Endothelial cell of umbilical vein (primary cell): ENCODE measurements at regions not wholly inside any gene's neighbourhood (a gene's known extent, or its start where the extent isn't known, plus 50 kb on each side); places are given as distances from the start of the nearest gene placed in this dataset.

Experiments used
- BruUV-seq: library from RNA; stranded (reverse); fragments of 400-500 nt; replicated peaks from 2 replicates; lab custom pipeline; 2021; lab: Mats Ljungman, UMichigan
- CTCF ChIA-PET: fragments of 300-600, 350-600 bp; sonication (Branson Sonifier 250); formaldehyde crosslinking; loops from one replicate; lab custom pipeline; 2021; ENCODE audit warnings: antibody characterized with exemption, inconsistent platforms; lab: Charles Lee
- POLR2A ChIA-PET: fragments of 300-600, 350-600 bp; sonication (Branson Sonifier 250); formaldehyde crosslinking; loops from one replicate; lab custom pipeline; 2021; ENCODE audit warnings: antibody characterized with exemption, inconsistent platforms; lab: Charles Lee
- DNase-seq: peaks from one replicate; pipeline ENCODE4 v3.0.0-alpha.2; 2011; ENCODE audit warnings: low read depth, low spot score
- FAIRE-seq: peaks from 2 replicates; lab custom pipeline; 2011; peaks lifted over from hg19 to GRCh38; lab: Jason Lieb, UNC
- H2AFZ ChIP-seq: 2 replicates; pipeline ENCODE4 v1.6.0; 2012; ENCODE audit warnings: low read depth, low read length, control low read depth, inconsistent platforms
- H3K27ac ChIP-seq: 2 replicates; pipeline ENCODE4 v1.5.1; 2011; ENCODE audit warnings: low read depth, mild to moderate bottlenecking, control low read depth, low read length, moderate library complexity; ENCODE audit not compliant: insufficient read depth
- H3K27me3 ChIP-seq, 2 experiments: 2 replicates each; pipeline versions ENCODE4 v1.6.0 to v1.6.1; 2011; ENCODE audit warnings: low read length in 2 of 2, mixed read lengths in 1 of 2; ENCODE audit not compliant: control insufficient read depth in 2 of 2, insufficient read depth in 2 of 2
- H3K36me3 ChIP-seq, 2 experiments: 2 replicates in 1 of 2; 3 replicates in 1 of 2; pipeline ENCODE4 v1.5.1; 2011; ENCODE audit warnings: low read length in 2 of 2, mild to moderate bottlenecking in 1 of 2, moderate library complexity in 1 of 2; ENCODE audit not compliant: control insufficient read depth in 2 of 2, insufficient read depth in 2 of 2; ENCODE audit errors: extremely low read depth in 1 of 2
- H3K4me1 ChIP-seq: 3 replicates; pipeline ENCODE4 v1.5.1; 2011; ENCODE audit warnings: mild to moderate bottlenecking, low read length; ENCODE audit not compliant: control insufficient read depth, insufficient read depth; ENCODE audit errors: extremely low read depth
- H3K4me2 ChIP-seq: 2 replicates; pipeline ENCODE4 v1.6.1; 2011; ENCODE audit warnings: low read length, control low read depth, mixed read lengths; ENCODE audit not compliant: insufficient read depth
- H3K4me3 ChIP-seq, 3 experiments: fragments of 200-600 bp in 1 of 3; sonication (generic), shearing (Covaris generic) in 1 of 3; replicated peaks in 1 of 3; 2 replicates each; pipeline ENCODE4 v1.5.1; 2011 to 2016; ENCODE audit warnings: control low read depth in 3 of 3, low read length in 3 of 3, mild to moderate bottlenecking in 2 of 3, inconsistent platforms in 1 of 3, low read depth in 1 of 3, moderate library complexity in 1 of 3; ENCODE audit not compliant: insufficient read depth in 1 of 3
- H3K79me2 ChIP-seq: 2 replicates; pipeline ENCODE4 v1.6.0; 2012; ENCODE audit warnings: low read length, inconsistent platforms; ENCODE audit not compliant: control insufficient read depth, insufficient read depth
- H3K9ac ChIP-seq: replicated peaks from 2 replicates; pipeline ENCODE3; 2011; ENCODE audit warnings: low read length, control low read depth; ENCODE audit not compliant: insufficient read depth; ENCODE audit errors: extremely low read depth
- H3K9me1 ChIP-seq: replicated peaks from 3 replicates; pipeline ENCODE4 v1.6.0; 2011; ENCODE audit warnings: mild to moderate bottlenecking, low read length; ENCODE audit not compliant: control insufficient read depth, insufficient read depth; ENCODE audit errors: extremely low read depth
- H3K9me3 ChIP-seq: replicated peaks from 2 replicates; pipeline ENCODE4 v1.5.1; 2012; ENCODE audit warnings: low read length, inconsistent platforms; ENCODE audit not compliant: control insufficient read depth, insufficient read depth
- H4K20me1 ChIP-seq: replicated peaks from 2 replicates; pipeline ENCODE3; 2011; ENCODE audit warnings: mild to moderate bottlenecking, low read length; ENCODE audit not compliant: control insufficient read depth, insufficient read depth; ENCODE audit errors: extremely low read depth
- EZH2 ChIP-seq: IDR thresholded peaks from 2 replicates; pipeline ENCODE4 v1.6.1; 2012; ENCODE audit warnings: borderline replicate concordance, low read depth, mild to moderate bottlenecking, moderate library complexity, low read length, inconsistent platforms; ENCODE audit not compliant: severe bottlenecking
- FOS ChIP-seq: IDR thresholded peaks from 2 replicates; pipeline ENCODE4 v1.6.1; 2011; ENCODE audit warnings: mild to moderate bottlenecking, low read length, moderate library complexity, borderline replicate concordance; ENCODE audit not compliant: insufficient read depth
- GATA2 ChIP-seq: IDR thresholded peaks from 2 replicates; pipeline ENCODE4 v1.7.0; 2011; ENCODE audit warnings: low read depth, mild to moderate bottlenecking, moderate library complexity, mixed read lengths, low read length; ENCODE audit not compliant: insufficient read length, insufficient read depth
- JUN ChIP-seq: IDR thresholded peaks from 2 replicates; pipeline ENCODE4 v1.6.1; 2011; ENCODE audit warnings: borderline replicate concordance, low read depth; ENCODE audit not compliant: insufficient read length, insufficient read depth
- MYC ChIP-seq: IDR thresholded peaks from one replicate; pipeline ENCODE4 v1.6.1; 2011; ENCODE audit warnings: mild to moderate bottlenecking, low read depth, low read length
- POLR2A ChIP-seq: IDR thresholded peaks from 2 replicates; pipeline ENCODE4 v1.6.1; 2012; ENCODE audit warnings: low read depth, mild to moderate bottlenecking, control low read depth, low read length
- POLR2AphosphoS5 ChIP-seq: IDR thresholded peaks from 2 replicates; pipeline ENCODE4 v1.6.1; 2012; ENCODE audit warnings: low read depth, mild to moderate bottlenecking, control low read depth, low read length, moderate library complexity; ENCODE audit not compliant: insufficient read depth
- dilution Hi-C: fragments of 300-500 bp; cut with MboI; formaldehyde crosslinking; loops from one replicate; pipeline ENCODE4 v1.15.0; 2019; ENCODE audit warnings: low sequenced_read_pairs; ENCODE audit not compliant: extremely low pct_ligation_motif_present
- intact Hi-C: fragments of 100-400 bp; cut with micrococcal nuclease; formaldehyde crosslinking; loops from one replicate; pipeline ENCODE4 v1.10.0; 2022
- TF ChIP-seq, protein P1 (sequence below), 2 donors: IDR thresholded peaks; 1 replicate in 1 of 2; 2 replicates in 1 of 2; pipeline ENCODE4 v1.5.1; 2011; ENCODE audit warnings: low read length in 2 of 2, mild to moderate bottlenecking in 2 of 2, moderate library complexity in 2 of 2, control low read depth in 1 of 2, inconsistent platforms in 1 of 2, low read depth in 1 of 2; ENCODE audit not compliant: insufficient read depth in 1 of 2; ENCODE audit errors: extremely low read depth in 1 of 2
- TF ChIP-seq, protein P2 (sequence below): IDR thresholded peaks from 2 replicates; pipeline ENCODE4 v1.6.1; 2011; ENCODE audit not compliant: insufficient read depth, insufficient read length

DNA sequence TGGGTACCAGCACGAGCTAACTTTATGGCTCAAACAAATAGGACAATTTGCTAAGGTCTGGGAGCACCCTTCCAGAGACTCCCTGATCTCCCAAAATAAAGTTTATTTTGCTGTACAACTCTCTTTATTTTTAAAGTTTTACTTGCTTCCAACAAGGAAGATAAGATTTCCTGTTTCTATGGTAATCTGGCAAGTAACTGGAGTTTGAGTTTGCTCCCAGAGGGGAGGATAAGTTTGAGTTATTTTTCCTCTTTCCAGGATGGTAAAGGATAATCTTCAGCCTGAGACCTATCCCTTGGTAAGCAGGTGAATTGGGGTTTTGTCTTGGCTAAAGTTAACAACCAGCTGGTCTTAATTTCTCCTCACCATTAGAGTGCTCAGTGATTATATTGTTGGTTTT lies 1019.4 kb upstream of the ALCAM start:
- Histone ChIP-seq H3K27ac (no peak overlapping the region), H3K79me2 (no peaks in the 10 kb centered on the region), H3K9me3 (no peaks in the 10 kb centered on the region), H2AFZ (no peak overlapping the region), H3K36me3 (no peaks in the 10 kb centered on the region), H3K4me3 (no peak overlapping the region), H3K9me1 (no peaks in the 10 kb centered on the region), H3K27me3 (no peaks in the 10 kb centered on the region), H3K9ac (no peak overlapping the region), H4K20me1 (no peaks in the 10 kb centered on the region), H3K4me1 (no peaks in the 10 kb centered on the region), H3K4me2 (no peak overlapping the region)
- no TSS peak for BruUV-seq
- ChIA-PET POLR2A (no interaction called here), CTCF (interaction anchor here (1.0 kb wide), 1 partner anchor 12 kb away, joined by 3 read pairs; no protein-coding TSS in a partner anchor)
- DNase-seq: no peak
- intact Hi-C loops (no loop called here), dilution Hi-C loops (no loop called here)
- FAIRE-seq: no peak
- TF ChIP-seq JUN (no peak), POLR2AphosphoS5 (no peak), EZH2 (no peak), POLR2A (no peak), FOS (no peak), MYC (no peak), GATA2 (no peak)
- TF ChIP-seq, protein P1, sequence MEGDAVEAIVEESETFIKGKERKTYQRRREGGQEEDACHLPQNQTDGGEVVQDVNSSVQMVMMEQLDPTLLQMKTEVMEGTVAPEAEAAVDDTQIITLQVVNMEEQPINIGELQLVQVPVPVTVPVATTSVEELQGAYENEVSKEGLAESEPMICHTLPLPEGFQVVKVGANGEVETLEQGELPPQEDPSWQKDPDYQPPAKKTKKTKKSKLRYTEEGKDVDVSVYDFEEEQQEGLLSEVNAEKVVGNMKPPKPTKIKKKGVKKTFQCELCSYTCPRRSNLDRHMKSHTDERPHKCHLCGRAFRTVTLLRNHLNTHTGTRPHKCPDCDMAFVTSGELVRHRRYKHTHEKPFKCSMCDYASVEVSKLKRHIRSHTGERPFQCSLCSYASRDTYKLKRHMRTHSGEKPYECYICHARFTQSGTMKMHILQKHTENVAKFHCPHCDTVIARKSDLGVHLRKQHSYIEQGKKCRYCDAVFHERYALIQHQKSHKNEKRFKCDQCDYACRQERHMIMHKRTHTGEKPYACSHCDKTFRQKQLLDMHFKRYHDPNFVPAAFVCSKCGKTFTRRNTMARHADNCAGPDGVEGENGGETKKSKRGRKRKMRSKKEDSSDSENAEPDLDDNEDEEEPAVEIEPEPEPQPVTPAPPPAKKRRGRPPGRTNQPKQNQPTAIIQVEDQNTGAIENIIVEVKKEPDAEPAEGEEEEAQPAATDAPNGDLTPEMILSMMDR (IDR thresholded peaks at IDR 0.05; ENCODE audit: extremely low read depth in 1 of 2, insufficient read depth in 1 of 2, low read depth in 1 of 2, low read length in 2 of 2): no peak
- TF ChIP-seq, protein P2, sequence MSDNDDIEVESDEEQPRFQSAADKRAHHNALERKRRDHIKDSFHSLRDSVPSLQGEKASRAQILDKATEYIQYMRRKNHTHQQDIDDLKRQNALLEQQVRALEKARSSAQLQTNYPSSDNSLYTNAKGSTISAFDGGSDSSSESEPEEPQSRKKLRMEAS: no peak
